Ishikawa (cell line): ENCODE measurements at regions not wholly inside any gene's neighbourhood (a gene's known extent, or its start where the extent isn't known, plus 50 kb on each side); places are given as distances from the start of the nearest gene placed in this dataset.

Experiments used
- EGR1 ChIP-seq: IDR thresholded peaks from 2 replicates; pipeline ENCODE4 v1.6.1; 2012
- RAD21 ChIP-seq: IDR thresholded peaks from 2 replicates; pipeline ENCODE4 v1.6.1; 2012; ENCODE audit warnings: low read depth
- TAF1 ChIP-seq: IDR thresholded peaks from 2 replicates; pipeline ENCODE4 v1.6.1; 2012; ENCODE audit warnings: low read depth, mild to moderate bottlenecking
- TCF12 ChIP-seq: IDR thresholded peaks from 2 replicates; pipeline ENCODE4 v1.6.1; 2012; ENCODE audit warnings: low read depth
- TF ChIP-seq, protein P1 (sequence below): IDR thresholded peaks from 2 replicates; pipeline ENCODE4 v1.6.1; 2012; ENCODE audit warnings: low read depth, mild to moderate bottlenecking
- TF ChIP-seq, protein P2 (sequence below): IDR thresholded peaks from 2 replicates; pipeline ENCODE4 v1.6.1; 2012

DNA sequence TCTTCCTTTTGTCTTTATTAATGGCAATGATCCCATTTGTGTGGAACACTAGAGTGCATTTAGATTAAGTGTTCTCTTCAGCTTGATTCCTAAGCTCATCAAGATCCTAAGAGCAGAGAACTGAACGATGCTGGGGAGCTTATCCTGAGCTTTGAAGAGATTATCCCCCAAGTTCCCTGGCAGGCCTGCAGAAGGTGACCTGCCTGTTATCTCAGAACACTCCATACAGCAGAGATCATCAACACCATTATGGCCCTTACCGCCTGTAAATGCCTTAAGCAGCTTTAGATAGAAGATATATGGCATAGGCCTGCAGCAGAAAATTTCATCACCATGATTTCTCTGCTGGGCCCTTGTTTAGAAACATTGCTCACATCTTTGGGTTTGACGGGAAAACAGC, 779.9 kb upstream of the MAP3K7 start:
- TF ChIP-seq TAF1 (no peak), EGR1 (no peak), RAD21 (no peak), TCF12 (no peak)
- TF ChIP-seq, protein P1, sequence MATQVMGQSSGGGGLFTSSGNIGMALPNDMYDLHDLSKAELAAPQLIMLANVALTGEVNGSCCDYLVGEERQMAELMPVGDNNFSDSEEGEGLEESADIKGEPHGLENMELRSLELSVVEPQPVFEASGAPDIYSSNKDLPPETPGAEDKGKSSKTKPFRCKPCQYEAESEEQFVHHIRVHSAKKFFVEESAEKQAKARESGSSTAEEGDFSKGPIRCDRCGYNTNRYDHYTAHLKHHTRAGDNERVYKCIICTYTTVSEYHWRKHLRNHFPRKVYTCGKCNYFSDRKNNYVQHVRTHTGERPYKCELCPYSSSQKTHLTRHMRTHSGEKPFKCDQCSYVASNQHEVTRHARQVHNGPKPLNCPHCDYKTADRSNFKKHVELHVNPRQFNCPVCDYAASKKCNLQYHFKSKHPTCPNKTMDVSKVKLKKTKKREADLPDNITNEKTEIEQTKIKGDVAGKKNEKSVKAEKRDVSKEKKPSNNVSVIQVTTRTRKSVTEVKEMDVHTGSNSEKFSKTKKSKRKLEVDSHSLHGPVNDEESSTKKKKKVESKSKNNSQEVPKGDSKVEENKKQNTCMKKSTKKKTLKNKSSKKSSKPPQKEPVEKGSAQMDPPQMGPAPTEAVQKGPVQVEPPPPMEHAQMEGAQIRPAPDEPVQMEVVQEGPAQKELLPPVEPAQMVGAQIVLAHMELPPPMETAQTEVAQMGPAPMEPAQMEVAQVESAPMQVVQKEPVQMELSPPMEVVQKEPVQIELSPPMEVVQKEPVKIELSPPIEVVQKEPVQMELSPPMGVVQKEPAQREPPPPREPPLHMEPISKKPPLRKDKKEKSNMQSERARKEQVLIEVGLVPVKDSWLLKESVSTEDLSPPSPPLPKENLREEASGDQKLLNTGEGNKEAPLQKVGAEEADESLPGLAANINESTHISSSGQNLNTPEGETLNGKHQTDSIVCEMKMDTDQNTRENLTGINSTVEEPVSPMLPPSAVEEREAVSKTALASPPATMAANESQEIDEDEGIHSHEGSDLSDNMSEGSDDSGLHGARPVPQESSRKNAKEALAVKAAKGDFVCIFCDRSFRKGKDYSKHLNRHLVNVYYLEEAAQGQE = no peak
- TF ChIP-seq, protein P2, sequence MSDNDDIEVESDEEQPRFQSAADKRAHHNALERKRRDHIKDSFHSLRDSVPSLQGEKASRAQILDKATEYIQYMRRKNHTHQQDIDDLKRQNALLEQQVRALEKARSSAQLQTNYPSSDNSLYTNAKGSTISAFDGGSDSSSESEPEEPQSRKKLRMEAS = no peak
